ENCODE measurements at regions not wholly inside any gene's neighbourhood (a gene's known extent, or its start where the extent isn't known, plus 50 kb on each side); places are given as distances from the start of the nearest gene placed in this dataset.
"Not testable (repeated sequence)": the region's sequence is repeated elsewhere in the genome, so short reads cannot be mapped to it uniquely, and the experiment has no call there.

GRCh38 chr19:20279516-20279915 is 112.5 kb downstream of the ZNF486 start:
- Histone ChIP-seq H3K27me3 (ENCODE audit: insufficient read depth, low read length, poor library complexity) (no peaks in the 10 kb centered on the region), H4K20me1 (ENCODE audit: insufficient read depth, low read length) (no peaks in the 10 kb centered on the region), H3K4me3 (ENCODE audit: low read depth in 1 of 2, low read length in 2 of 2) (no peak overlapping the region), H3K4me1 (ENCODE audit: insufficient read depth, low read length) (no peaks in the 10 kb centered on the region), H3K36me3 (ENCODE audit: insufficient read depth, low read length) (no peaks in the 10 kb centered on the region), H3K9ac (ENCODE audit: low read depth, low read length) (no peak overlapping the region), H3K79me2 (ENCODE audit: insufficient read depth, low read length) (no peaks in the 10 kb centered on the region), H2AFZ (ENCODE audit: low read depth, low read length) (no peak overlapping the region), H3K4me2 (ENCODE audit: insufficient read depth, low read length) (no peak overlapping the region), H3K9me3 (ENCODE audit: insufficient read depth, low read length, severe bottlenecking) (no peaks in the 10 kb centered on the region), H3K27ac (ENCODE audit: low read length) (no peak overlapping the region)
- DNase-seq = no peak
- no peak for ATAC-seq (ENCODE audit: insufficient read depth, low read depth)
- no peak for TF ChIP-seq EZH2 (IDR thresholded peaks at IDR 0.05; ENCODE audit: borderline replicate concordance, low read depth, low read length, severe bottlenecking)
- TF ChIP-seq CTCF (IDR thresholded peaks at IDR 0.05; ENCODE audit: borderline replicate concordance, extremely low read depth, low read length, poor library complexity, severe bottlenecking) = no peak

DNA sequence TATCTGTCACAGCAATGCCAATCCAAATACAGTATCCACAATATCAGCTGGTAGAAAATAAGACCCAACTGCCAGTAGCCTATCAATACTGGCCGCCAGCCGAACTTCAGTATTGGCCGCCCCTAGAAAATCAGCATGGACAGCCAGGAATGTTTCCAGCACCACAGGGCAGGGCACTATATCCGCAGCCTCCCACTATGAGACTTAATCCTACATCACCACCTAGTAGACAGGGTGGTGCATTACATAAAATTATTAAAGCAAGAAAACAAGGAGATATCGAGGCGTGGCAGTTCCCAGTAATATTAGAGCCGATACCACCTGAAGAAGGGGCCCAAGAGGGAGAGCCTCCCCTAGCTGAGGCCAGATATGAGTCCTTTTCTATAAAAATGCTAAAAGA is 111.3 kb downstream of the ZNF486 start:
- Histone ChIP-seq H3K27ac (ENCODE audit: low read length) (no peak overlapping the region), H3K4me2 (ENCODE audit: insufficient read depth, low read length) (no peak overlapping the region), H3K27me3 (ENCODE audit: insufficient read depth, low read length, poor library complexity) (no peaks in the 10 kb centered on the region), H3K79me2 (ENCODE audit: insufficient read depth, low read length) (no peaks in the 10 kb centered on the region), H3K9ac (ENCODE audit: low read depth, low read length) (no peak overlapping the region), H3K36me3 (ENCODE audit: insufficient read depth, low read length) (no peaks in the 10 kb centered on the region), H3K4me3 (ENCODE audit: low read depth in 1 of 2, low read length in 2 of 2) (no peak overlapping the region), H3K4me1 (ENCODE audit: insufficient read depth, low read length) (no peaks in the 10 kb centered on the region), H2AFZ (ENCODE audit: low read depth, low read length) (no peak overlapping the region), H4K20me1 (ENCODE audit: insufficient read depth, low read length) (no peaks in the 10 kb centered on the region), H3K9me3 (ENCODE audit: insufficient read depth, low read length, severe bottlenecking) (no peaks in the 10 kb centered on the region)
- TF ChIP-seq CTCF (IDR thresholded peaks at IDR 0.05; ENCODE audit: borderline replicate concordance, extremely low read depth, low read length, poor library complexity, severe bottlenecking) (no peak), EZH2 (IDR thresholded peaks at IDR 0.05; ENCODE audit: borderline replicate concordance, low read depth, low read length, severe bottlenecking) (no peak)
- ATAC-seq (ENCODE audit: insufficient read depth, low read depth) (no peak), DNase-seq (no peak)

DNA sequence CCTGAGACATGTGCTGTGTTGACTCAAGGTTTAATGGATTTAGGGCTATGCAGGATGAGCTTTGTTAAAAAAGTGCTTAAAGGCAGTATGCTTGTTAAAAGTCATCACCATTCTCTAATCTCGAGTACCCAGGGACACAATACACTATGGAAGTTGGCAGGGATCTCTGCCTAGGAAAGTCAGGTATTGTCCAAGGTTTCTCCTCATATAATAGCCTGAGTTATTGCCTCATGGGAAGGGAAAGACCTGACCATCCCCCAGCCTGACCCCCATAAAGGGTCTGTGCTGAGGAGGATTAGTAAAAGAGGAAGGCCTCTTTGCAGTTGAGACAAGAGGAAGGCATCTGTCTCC is 109.7 kb downstream of the ZNF486 start:
- not testable (repeated sequence) for H2AFZ ChIP-seq (ENCODE audit: low read depth, low read length); H3K79me2 ChIP-seq (ENCODE audit: insufficient read depth, low read length); H3K9ac ChIP-seq (ENCODE audit: low read depth, low read length); H3K4me3 ChIP-seq (ENCODE audit: low read depth in 1 of 2, low read length in 2 of 2); H3K4me1 ChIP-seq (ENCODE audit: insufficient read depth, low read length); H3K9me3 ChIP-seq (ENCODE audit: insufficient read depth, low read length, severe bottlenecking); H3K27me3 ChIP-seq (ENCODE audit: insufficient read depth, low read length, poor library complexity); DNase-seq; H3K27ac ChIP-seq (ENCODE audit: low read length); ATAC-seq (ENCODE audit: insufficient read depth, low read depth); H3K36me3 ChIP-seq (ENCODE audit: insufficient read depth, low read length); H4K20me1 ChIP-seq (ENCODE audit: insufficient read depth, low read length); H3K4me2 ChIP-seq (ENCODE audit: insufficient read depth, low read length)

- no peaks in the 10 kb centered on the region for H3K36me3 ChIP-seq (ENCODE audit: insufficient read depth, low read length)
- no peak overlapping the region for H3K4me2 ChIP-seq (ENCODE audit: insufficient read depth, low read length)
- H2AFZ ChIP-seq (ENCODE audit: low read depth, low read length) = no peak overlapping the region
- H3K4me3 ChIP-seq (ENCODE audit: low read depth in 1 of 2, low read length in 2 of 2) = no peak overlapping the region
- H3K27me3 ChIP-seq (ENCODE audit: insufficient read depth, low read length, poor library complexity) = no peaks in the 10 kb centered on the region
- DNase-seq (no peak), ATAC-seq (ENCODE audit: insufficient read depth, low read depth) (no peak)
- H3K27ac ChIP-seq (ENCODE audit: low read length) = no peak overlapping the region
- no peaks in the 10 kb centered on the region for H3K4me1 ChIP-seq (ENCODE audit: insufficient read depth, low read length)
- TF ChIP-seq EZH2 (IDR thresholded peaks at IDR 0.05; ENCODE audit: borderline replicate concordance, low read depth, low read length, severe bottlenecking) = no peak
- TF ChIP-seq CTCF (IDR thresholded peaks at IDR 0.05; ENCODE audit: borderline replicate concordance, extremely low read depth, low read length, poor library complexity, severe bottlenecking) = no peak
- H3K9ac ChIP-seq (ENCODE audit: low read depth, low read length) = no peak overlapping the region
- H3K9me3 ChIP-seq (ENCODE audit: insufficient read depth, low read length, severe bottlenecking) = no peaks in the 10 kb centered on the region
- no peaks in the 10 kb centered on the region for H3K79me2 ChIP-seq (ENCODE audit: insufficient read depth, low read length)
- H4K20me1 ChIP-seq (ENCODE audit: insufficient read depth, low read length) = no peaks in the 10 kb centered on the region
Measured at GRCh38 chr19:20276011-20276731, 109.2 kb downstream of the ZNF486 start.

All from DND-41 (cell line).